ENCODE measurements at regions not wholly inside any gene's neighbourhood (a gene's known extent, or its start where the extent isn't known, plus 50 kb on each side); places are given as distances from the start of the nearest gene placed in this dataset.
"Not testable (repeated sequence)": the region's sequence is repeated elsewhere in the genome, so short reads cannot be mapped to it uniquely, and the experiment has no call there.

GRCh38 chr11:57056735-57057134 lies 68.0 kb downstream of the OR5AK2 start:
- Histone ChIP-seq H3K36me3 (replicated peaks in 1 of 2) (no peaks in the 10 kb centered on the region), H3K27ac (no peak overlapping the region), H3K4me1 (replicated peaks in 1 of 2) (no peaks in the 10 kb centered on the region), H3K9me3 (replicated peaks in 1 of 3) (no peaks in the 10 kb centered on the region), H3K27me3 (no peaks in the 10 kb centered on the region), H3K4me3 (no peak overlapping the region)
- no peak for DNase-seq
- intact Hi-C loops (cut with DNase I): no loop called here
- TF ChIP-seq, protein P1, sequence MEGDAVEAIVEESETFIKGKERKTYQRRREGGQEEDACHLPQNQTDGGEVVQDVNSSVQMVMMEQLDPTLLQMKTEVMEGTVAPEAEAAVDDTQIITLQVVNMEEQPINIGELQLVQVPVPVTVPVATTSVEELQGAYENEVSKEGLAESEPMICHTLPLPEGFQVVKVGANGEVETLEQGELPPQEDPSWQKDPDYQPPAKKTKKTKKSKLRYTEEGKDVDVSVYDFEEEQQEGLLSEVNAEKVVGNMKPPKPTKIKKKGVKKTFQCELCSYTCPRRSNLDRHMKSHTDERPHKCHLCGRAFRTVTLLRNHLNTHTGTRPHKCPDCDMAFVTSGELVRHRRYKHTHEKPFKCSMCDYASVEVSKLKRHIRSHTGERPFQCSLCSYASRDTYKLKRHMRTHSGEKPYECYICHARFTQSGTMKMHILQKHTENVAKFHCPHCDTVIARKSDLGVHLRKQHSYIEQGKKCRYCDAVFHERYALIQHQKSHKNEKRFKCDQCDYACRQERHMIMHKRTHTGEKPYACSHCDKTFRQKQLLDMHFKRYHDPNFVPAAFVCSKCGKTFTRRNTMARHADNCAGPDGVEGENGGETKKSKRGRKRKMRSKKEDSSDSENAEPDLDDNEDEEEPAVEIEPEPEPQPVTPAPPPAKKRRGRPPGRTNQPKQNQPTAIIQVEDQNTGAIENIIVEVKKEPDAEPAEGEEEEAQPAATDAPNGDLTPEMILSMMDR (IDR thresholded peaks at IDR 0.05): no peak
- no peak for TF ChIP-seq POLR2A (IDR thresholded peaks at IDR 0.05)
- WGBS, 4 donors: 63 to 69% (median 65%) methylated on average over 3 of the region's 3 CpGs

DNA sequence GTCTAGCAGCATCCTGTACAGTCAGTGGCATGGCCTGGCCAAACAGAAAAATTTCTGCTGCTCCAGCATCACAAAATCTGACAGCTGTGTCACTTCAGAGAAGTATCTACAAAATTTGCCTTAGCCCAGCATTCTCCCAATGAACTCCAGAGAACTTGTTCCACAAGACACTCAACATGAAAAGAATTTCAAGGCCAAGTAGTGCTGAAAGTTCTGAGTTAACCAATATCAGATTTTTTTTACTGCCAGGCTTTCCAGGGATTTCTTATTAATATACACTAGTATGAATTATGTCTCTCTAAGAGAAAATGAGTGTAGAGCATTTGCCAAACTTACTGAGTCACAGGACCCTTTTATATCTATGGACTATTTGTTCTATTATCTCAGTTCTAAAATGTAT lies 68.8 kb downstream of the OR5AK2 start:
- no peak for TF ChIP-seq POLR2A (IDR thresholded peaks at IDR 0.05)
- TF ChIP-seq, protein P1 (IDR thresholded peaks at IDR 0.05): no peak
- Histone ChIP-seq H3K4me1 (replicated peaks in 1 of 2) (no peaks in the 10 kb centered on the region), H3K27ac (no peak overlapping the region), H3K4me3 (no peak overlapping the region), H3K27me3 (no peaks in the 10 kb centered on the region), H3K36me3 (replicated peaks in 1 of 2) (no peaks in the 10 kb centered on the region), H3K9me3 (replicated peaks in 1 of 3) (no peaks in the 10 kb centered on the region)
- intact Hi-C loops (cut with DNase I): no loop called here
- DNase-seq: no peak

GRCh38 chr11:57062957-57063356 lies 74.2 kb downstream of the OR5AK2 start:
- H3K9me3 ChIP-seq (replicated peaks in 1 of 3); DNase-seq; H3K27ac ChIP-seq; H3K27me3 ChIP-seq; H3K4me3 ChIP-seq; H3K4me1 ChIP-seq (replicated peaks in 1 of 2); H3K36me3 ChIP-seq (replicated peaks in 1 of 2); intact Hi-C loops (cut with DNase I): not testable (repeated sequence)
- WGBS, 4 donors: 73 to 86% (median 85%) methylated on average over 5 to 7 of the region's 7 CpGs

DNA sequence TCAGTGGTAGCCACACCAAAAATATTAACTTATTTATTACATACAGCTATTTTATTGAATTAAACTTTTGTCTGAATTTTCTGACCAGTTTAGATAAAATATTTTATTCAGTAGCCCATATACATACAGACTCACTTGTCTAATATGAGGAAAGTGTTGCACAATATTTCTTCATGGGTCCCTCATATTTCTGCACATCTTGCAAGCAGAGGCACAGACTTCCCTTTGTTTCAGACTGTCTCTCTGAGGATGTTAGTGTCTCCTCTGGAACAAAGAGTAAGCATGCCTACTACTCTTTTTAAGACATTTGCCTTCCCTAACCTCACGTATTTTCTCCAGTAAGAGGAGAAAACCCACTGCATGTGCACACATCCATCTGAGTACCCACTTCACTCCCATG lies 81.2 kb downstream of the OR5AK2 start:
- intact Hi-C loops (cut with DNase I): no loop called here
- WGBS, 4 donors: 48 to 81% (median 63%) methylated on average over 1 of the region's 1 CpG
- H3K4me1 ChIP-seq (replicated peaks in 1 of 2): peaks cover 0 to 6% of the 10 kb centered on the region in 2 donors
- no peaks in the 10 kb centered on the region for H3K27me3 ChIP-seq
- H3K36me3 ChIP-seq (replicated peaks in 1 of 2): no peaks in the 10 kb centered on the region
- H3K4me3 ChIP-seq: no peak overlapping the region
- no peak for DNase-seq
- H3K9me3 ChIP-seq (replicated peaks in 1 of 3): no peaks in the 10 kb centered on the region
- no peak overlapping the region for H3K27ac ChIP-seq
- TF ChIP-seq, protein P1 (IDR thresholded peaks at IDR 0.05): no peak
- TF ChIP-seq POLR2A (IDR thresholded peaks at IDR 0.05): no peak

- H3K27ac ChIP-seq: peak overlapping the region in 3 of 5 donors; percentile 8 to 64 (median 26)
- H3K36me3 ChIP-seq (replicated peaks in 1 of 2): no peaks in the 10 kb centered on the region
- H3K4me1 ChIP-seq (replicated peaks in 1 of 2): peaks cover 0 to 6% of the 10 kb centered on the region in 2 donors
- no peaks in the 10 kb centered on the region for H3K27me3 ChIP-seq
- no peaks in the 10 kb centered on the region for H3K9me3 ChIP-seq (replicated peaks in 1 of 3)
- no peak for TF ChIP-seq POLR2A (IDR thresholded peaks at IDR 0.05)
- TF ChIP-seq, protein P1 (IDR thresholded peaks at IDR 0.05): no peak
- DNase-seq: no peak
- intact Hi-C loops (cut with DNase I): no loop called here
- no peak overlapping the region for H3K4me3 ChIP-seq
These were observed 83.1 kb downstream of the OR5AK2 start for GRCh38 chr11:57071829-57072228.
